Liver (tissue), 7 donors: ENCODE measurements at regions not wholly inside any gene's neighbourhood (a gene's known extent, or its start where the extent isn't known, plus 50 kb on each side); places are given as distances from the start of the nearest gene placed in this dataset.

Source experiments
- DNase-seq: peaks from one replicate; pipeline ENCODE4 v3.0.0-alpha.2; 2017; ENCODE audit warnings: low spot score
- H3K27ac ChIP-seq, 2 donors: one replicate each; pipeline ENCODE4 v1.7.0; 2013; ENCODE audit warnings: inconsistent platforms in 2 of 2, low read length in 2 of 2, control low read depth in 1 of 2, low read depth in 1 of 2, mild to moderate bottlenecking in 1 of 2
- H3K27me3 ChIP-seq, 4 donors: one replicate each; pipeline versions ENCODE4 v1.6.1 to v1.7.0; 2013; ENCODE audit warnings: low read length in 3 of 4, inconsistent platforms in 1 of 4, mild to moderate bottlenecking in 1 of 4, moderate library complexity in 1 of 4; ENCODE audit not compliant: control insufficient read depth in 4 of 4, insufficient read depth in 4 of 4
- H3K36me3 ChIP-seq, 4 donors: one replicate each; pipeline versions ENCODE4 v1.6.1 to v1.7.0; 2013; ENCODE audit warnings: low read length in 3 of 4, mild to moderate bottlenecking in 3 of 4, low read depth in 1 of 4, moderate library complexity in 1 of 4; ENCODE audit not compliant: control insufficient read depth in 4 of 4, insufficient read depth in 3 of 4
- H3K4me1 ChIP-seq, 4 donors: one replicate each; pipeline versions ENCODE4 v1.6.1 to v1.7.0; 2013; ENCODE audit warnings: low read length in 3 of 4, mild to moderate bottlenecking in 3 of 4, moderate library complexity in 1 of 4; ENCODE audit not compliant: control insufficient read depth in 4 of 4, insufficient read depth in 4 of 4
- H3K4me3 ChIP-seq, 3 donors: one replicate each; pipeline versions ENCODE4 v1.6.1 to v1.7.0; 2013; ENCODE audit warnings: low read length in 3 of 3, control low read depth in 1 of 3, low read depth in 1 of 3, mild to moderate bottlenecking in 1 of 3
- H3K9ac ChIP-seq, 2 donors: one replicate each; pipeline ENCODE4 v1.7.0; 2013; ENCODE audit warnings: low read length in 2 of 2, mild to moderate bottlenecking in 2 of 2, moderate library complexity in 2 of 2, control low read depth in 1 of 2, low read depth in 1 of 2
- H3K9me3 ChIP-seq, 4 donors: one replicate each; pipeline versions ENCODE4 v1.6.1 to v1.7.0; 2013; ENCODE audit warnings: low read length in 3 of 4; ENCODE audit not compliant: control insufficient read depth in 4 of 4
- CTCF ChIP-seq: fragments of 150-350 bp; IDR thresholded peaks from 2 replicates; pipeline ENCODE4 v1.5.1; 2017; ENCODE audit warnings: improper control_type of control experiment, low read depth, low read length; ENCODE audit not compliant: missing input control
- EGR1 ChIP-seq, 2 donors: IDR thresholded peaks; 2 replicates each; pipeline ENCODE4 v1.6.1; 2016 to 2018; ENCODE audit warnings: antibody characterized with exemption in 2 of 2, low read depth in 2 of 2
- FOXA1 ChIP-seq: IDR thresholded peaks from 2 replicates; pipeline ENCODE4 v1.6.1; 2016; ENCODE audit warnings: antibody characterized with exemption
- FOXA2 ChIP-seq: IDR thresholded peaks from 2 replicates; pipeline ENCODE4 v1.6.1; 2016; ENCODE audit warnings: antibody characterized with exemption
- GABPA ChIP-seq, 2 donors: IDR thresholded peaks in 1 of 2; conservative IDR thresholded peaks in 1 of 2; 2 replicates each; pipeline ENCODE4 v1.6.1; 2016; ENCODE audit warnings: antibody characterized with exemption in 2 of 2, mild to moderate bottlenecking in 1 of 2, moderate library complexity in 1 of 2
- HNF4A ChIP-seq, 2 donors: conservative IDR thresholded peaks; 2 replicates each; pipeline ENCODE4 v1.6.1; 2016; ENCODE audit warnings: antibody characterized with exemption in 2 of 2, mild to moderate bottlenecking in 2 of 2
- HNF4G ChIP-seq: IDR thresholded peaks from 2 replicates; pipeline ENCODE4 v1.6.1; 2016; ENCODE audit warnings: antibody characterized with exemption
- JUND ChIP-seq, 2 donors: IDR thresholded peaks; 2 replicates each; pipeline ENCODE4 v1.6.1; 2016; ENCODE audit warnings: antibody characterized with exemption in 2 of 2
- NR2F2 ChIP-seq: IDR thresholded peaks from 2 replicates; pipeline ENCODE4 v1.6.1; 2016; ENCODE audit warnings: antibody characterized with exemption
- RAD21 ChIP-seq, 2 donors: IDR thresholded peaks; 2 replicates each; pipeline ENCODE4 v1.6.1; 2016; ENCODE audit warnings: antibody characterized with exemption in 2 of 2, mild to moderate bottlenecking in 2 of 2
- RXRA ChIP-seq, 2 donors: IDR thresholded peaks; 2 replicates each; pipeline ENCODE4 v1.6.1; 2017 to 2018; ENCODE audit warnings: antibody characterized with exemption in 2 of 2, mild to moderate bottlenecking in 1 of 2
- SP1 ChIP-seq: IDR thresholded peaks from 2 replicates; pipeline ENCODE4 v1.6.1; 2018; ENCODE audit warnings: antibody characterized with exemption, mild to moderate bottlenecking
- TAF1 ChIP-seq: conservative IDR thresholded peaks from 2 replicates; pipeline ENCODE4 v1.6.1; 2016; ENCODE audit warnings: antibody characterized with exemption, mild to moderate bottlenecking
- YY1 ChIP-seq: IDR thresholded peaks from 2 replicates; pipeline ENCODE4 v1.6.1; 2016; ENCODE audit warnings: antibody characterized with exemption, mild to moderate bottlenecking
- ZBTB33 ChIP-seq: IDR thresholded peaks from 2 replicates; pipeline ENCODE4 v1.6.1; 2016; ENCODE audit warnings: antibody characterized with exemption
- TF ChIP-seq, protein P1 (sequence below): IDR thresholded peaks from 2 replicates; pipeline ENCODE4 v1.6.1; 2016; ENCODE audit warnings: antibody characterized with exemption
- TF ChIP-seq, protein P2 (sequence below): IDR thresholded peaks from 2 replicates; pipeline ENCODE4 v1.6.1; 2016; ENCODE audit warnings: antibody characterized with exemption, mild to moderate bottlenecking
- donor health status: healthy.
- donor health status: healthy.
- donor health status: healthy.
- donor health status: healthy.

DNA sequence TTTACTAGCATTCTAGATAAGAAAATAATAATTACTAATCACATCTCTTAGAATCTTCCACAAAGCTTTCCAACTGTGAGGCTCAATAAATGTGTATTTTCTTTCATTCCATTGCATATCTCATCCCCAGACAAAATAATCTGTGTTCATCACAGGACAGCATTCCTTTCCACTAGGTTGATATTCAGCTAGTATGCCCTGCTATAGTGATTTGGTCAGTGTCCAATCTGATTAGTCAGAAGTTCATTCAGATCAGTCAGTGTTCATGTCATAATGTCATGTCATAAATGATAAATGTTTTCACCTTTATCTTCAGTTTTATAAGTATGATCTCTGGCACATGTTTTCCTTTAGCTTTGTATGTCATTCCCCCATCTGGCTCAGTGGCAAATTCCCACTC lies 611.4 kb downstream of the KCTD8 start:
- Histone ChIP-seq H3K9me3 (no peaks in the 10 kb centered on the region), H3K4me3 (no peak overlapping the region), H3K9ac (no peak overlapping the region), H3K27ac (no peak overlapping the region), H3K36me3 (no peaks in the 10 kb centered on the region), H3K27me3 (no peaks in the 10 kb centered on the region), H3K4me1 (no peaks in the 10 kb centered on the region)
- TF ChIP-seq ZBTB33, result no peak
- TF ChIP-seq, protein P1, sequence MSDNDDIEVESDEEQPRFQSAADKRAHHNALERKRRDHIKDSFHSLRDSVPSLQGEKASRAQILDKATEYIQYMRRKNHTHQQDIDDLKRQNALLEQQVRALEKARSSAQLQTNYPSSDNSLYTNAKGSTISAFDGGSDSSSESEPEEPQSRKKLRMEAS, result no peak
- no peak for TF ChIP-seq CTCF
- TF ChIP-seq NR2F2, result no peak
- TF ChIP-seq YY1, result no peak
- TF ChIP-seq, protein P2, sequence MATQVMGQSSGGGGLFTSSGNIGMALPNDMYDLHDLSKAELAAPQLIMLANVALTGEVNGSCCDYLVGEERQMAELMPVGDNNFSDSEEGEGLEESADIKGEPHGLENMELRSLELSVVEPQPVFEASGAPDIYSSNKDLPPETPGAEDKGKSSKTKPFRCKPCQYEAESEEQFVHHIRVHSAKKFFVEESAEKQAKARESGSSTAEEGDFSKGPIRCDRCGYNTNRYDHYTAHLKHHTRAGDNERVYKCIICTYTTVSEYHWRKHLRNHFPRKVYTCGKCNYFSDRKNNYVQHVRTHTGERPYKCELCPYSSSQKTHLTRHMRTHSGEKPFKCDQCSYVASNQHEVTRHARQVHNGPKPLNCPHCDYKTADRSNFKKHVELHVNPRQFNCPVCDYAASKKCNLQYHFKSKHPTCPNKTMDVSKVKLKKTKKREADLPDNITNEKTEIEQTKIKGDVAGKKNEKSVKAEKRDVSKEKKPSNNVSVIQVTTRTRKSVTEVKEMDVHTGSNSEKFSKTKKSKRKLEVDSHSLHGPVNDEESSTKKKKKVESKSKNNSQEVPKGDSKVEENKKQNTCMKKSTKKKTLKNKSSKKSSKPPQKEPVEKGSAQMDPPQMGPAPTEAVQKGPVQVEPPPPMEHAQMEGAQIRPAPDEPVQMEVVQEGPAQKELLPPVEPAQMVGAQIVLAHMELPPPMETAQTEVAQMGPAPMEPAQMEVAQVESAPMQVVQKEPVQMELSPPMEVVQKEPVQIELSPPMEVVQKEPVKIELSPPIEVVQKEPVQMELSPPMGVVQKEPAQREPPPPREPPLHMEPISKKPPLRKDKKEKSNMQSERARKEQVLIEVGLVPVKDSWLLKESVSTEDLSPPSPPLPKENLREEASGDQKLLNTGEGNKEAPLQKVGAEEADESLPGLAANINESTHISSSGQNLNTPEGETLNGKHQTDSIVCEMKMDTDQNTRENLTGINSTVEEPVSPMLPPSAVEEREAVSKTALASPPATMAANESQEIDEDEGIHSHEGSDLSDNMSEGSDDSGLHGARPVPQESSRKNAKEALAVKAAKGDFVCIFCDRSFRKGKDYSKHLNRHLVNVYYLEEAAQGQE, result no peak
- no peak for TF ChIP-seq HNF4A (conservative IDR thresholded peaks at IDR 0.05)
- TF ChIP-seq JUND (IDR thresholded peaks at IDR 0.05), result no peak
- TF ChIP-seq GABPA (IDR thresholded peaks at IDR 0.05 in 1 of 2, conservative IDR thresholded peaks at IDR 0.05 in 1 of 2), result no peak
- no peak for TF ChIP-seq RXRA (IDR thresholded peaks at IDR 0.05)
- TF ChIP-seq SP1, result no peak
- no peak for TF ChIP-seq TAF1
- TF ChIP-seq EGR1 (IDR thresholded peaks at IDR 0.05; ENCODE audit: low read depth in 2 of 2), result no peak
- no peak for TF ChIP-seq FOXA1
- TF ChIP-seq FOXA2, result no peak
- TF ChIP-seq HNF4G, result no peak
- DNase-seq, result no peak

GRCh38 chr4:43837604-43838003 lies 611.0 kb downstream of the KCTD8 start:
- no peak overlapping the region for H3K27ac ChIP-seq
- H3K9me3 ChIP-seq, result no peaks in the 10 kb centered on the region
- no peaks in the 10 kb centered on the region for H3K4me1 ChIP-seq
- H3K9ac ChIP-seq, result no peak overlapping the region
- no peak overlapping the region for H3K4me3 ChIP-seq
- no peak for DNase-seq
- H3K27me3 ChIP-seq, result no peaks in the 10 kb centered on the region
- H3K36me3 ChIP-seq, result no peaks in the 10 kb centered on the region
- TF ChIP-seq FOXA2 (peak; percentile 26), YY1 (peak; percentile 30), HNF4A (conservative IDR thresholded peaks at IDR 0.05) (peak; percentile 80 to 85), SP1 (peak; percentile 71), EGR1 (IDR thresholded peaks at IDR 0.05; ENCODE audit: low read depth in 2 of 2) (no peak), RAD21 (IDR thresholded peaks at IDR 0.05) (peak in 1 of 2 donors; percentile 40), HNF4G (peak; percentile 75), RXRA (IDR thresholded peaks at IDR 0.05) (peak in 1 of 2 donors; percentile 15), TAF1 (no peak)
